ENCODE measurements at regions not wholly inside any gene's neighbourhood (a gene's known extent, or its start where the extent isn't known, plus 50 kb on each side); places are given as distances from the start of the nearest gene placed in this dataset.

DNA sequence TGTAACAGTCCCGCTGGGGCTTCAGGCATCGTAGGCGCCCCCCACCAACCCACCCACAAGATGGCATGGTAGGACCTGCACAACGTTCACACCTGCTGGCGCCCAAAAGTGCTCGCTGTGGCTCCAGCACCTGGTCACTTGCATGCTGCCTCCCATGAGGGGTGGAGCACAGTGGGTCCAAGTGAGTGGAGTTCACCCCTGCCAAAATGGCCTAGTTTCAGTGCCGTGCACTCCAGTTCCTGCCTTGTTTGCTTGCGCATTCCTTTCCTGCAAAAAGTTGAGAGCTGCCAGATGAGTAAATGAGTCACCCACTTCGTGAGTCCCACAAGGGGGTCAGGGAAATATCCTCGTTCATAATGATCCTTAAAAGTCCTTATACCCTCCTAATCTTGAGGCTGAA is 788.7 kb upstream of the DPPA4 start:
- in situ Hi-C loops (cut with HindIII; ENCODE audit: low sequenced_read_pairs) = no loop called here
- TF ChIP-seq, protein P1, sequence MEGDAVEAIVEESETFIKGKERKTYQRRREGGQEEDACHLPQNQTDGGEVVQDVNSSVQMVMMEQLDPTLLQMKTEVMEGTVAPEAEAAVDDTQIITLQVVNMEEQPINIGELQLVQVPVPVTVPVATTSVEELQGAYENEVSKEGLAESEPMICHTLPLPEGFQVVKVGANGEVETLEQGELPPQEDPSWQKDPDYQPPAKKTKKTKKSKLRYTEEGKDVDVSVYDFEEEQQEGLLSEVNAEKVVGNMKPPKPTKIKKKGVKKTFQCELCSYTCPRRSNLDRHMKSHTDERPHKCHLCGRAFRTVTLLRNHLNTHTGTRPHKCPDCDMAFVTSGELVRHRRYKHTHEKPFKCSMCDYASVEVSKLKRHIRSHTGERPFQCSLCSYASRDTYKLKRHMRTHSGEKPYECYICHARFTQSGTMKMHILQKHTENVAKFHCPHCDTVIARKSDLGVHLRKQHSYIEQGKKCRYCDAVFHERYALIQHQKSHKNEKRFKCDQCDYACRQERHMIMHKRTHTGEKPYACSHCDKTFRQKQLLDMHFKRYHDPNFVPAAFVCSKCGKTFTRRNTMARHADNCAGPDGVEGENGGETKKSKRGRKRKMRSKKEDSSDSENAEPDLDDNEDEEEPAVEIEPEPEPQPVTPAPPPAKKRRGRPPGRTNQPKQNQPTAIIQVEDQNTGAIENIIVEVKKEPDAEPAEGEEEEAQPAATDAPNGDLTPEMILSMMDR (IDR thresholded peaks at IDR 0.05; ENCODE audit: low read depth, low read length, missing control alignments) = no peak
- no peak overlapping the region for H3K4me3 ChIP-seq (ENCODE audit: low read depth, low read length)
- no peak for DNase-seq (ENCODE audit: low read depth)

DNA sequence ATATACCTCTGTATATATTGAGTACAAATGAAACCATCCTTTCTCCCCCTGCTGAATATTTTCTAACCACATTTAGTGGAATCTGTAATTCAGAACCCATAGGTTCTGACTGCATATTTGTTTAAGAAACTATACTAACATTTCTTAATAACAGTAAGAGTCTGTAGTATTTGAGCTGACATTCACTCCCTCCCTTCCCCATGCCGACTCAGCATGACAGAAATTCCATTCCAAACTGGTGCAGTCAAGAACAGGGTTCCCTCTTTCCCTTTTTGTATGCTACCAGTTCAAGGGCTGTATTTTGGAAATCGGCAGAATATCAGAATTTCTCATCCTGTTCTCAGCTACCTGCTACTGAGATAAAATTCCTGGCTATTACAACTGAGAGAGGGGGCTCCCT is 796.6 kb upstream of the DPPA4 start:
- no peak for DNase-seq (ENCODE audit: low read depth)
- H3K4me3 ChIP-seq (ENCODE audit: low read depth, low read length) = no peak overlapping the region
- TF ChIP-seq, protein P1 (IDR thresholded peaks at IDR 0.05; ENCODE audit: low read depth, low read length, missing control alignments) = no peak
- in situ Hi-C loops (cut with HindIII; ENCODE audit: low sequenced_read_pairs) = no loop called here

DNA sequence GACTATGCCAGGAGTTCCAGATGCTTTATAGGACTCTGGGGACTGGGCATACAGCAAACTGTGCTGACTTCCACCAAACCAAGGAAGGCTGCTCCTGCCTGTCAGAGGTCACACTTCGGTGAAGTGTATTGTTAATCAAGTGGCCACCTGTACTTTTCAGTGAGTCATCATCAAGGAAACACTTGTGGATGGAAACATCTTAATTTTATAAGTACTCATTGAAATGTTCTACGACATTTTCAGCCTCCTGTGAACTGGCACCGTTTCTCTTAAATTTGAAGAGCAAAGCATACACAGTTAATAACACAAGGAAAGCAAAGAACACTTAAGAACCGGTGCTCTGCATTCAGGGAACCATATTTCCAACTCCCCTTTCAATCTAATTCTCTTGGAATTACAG is 801.7 kb upstream of the DPPA4 start:
- H3K4me3 ChIP-seq (ENCODE audit: low read depth, low read length) = no peak overlapping the region
- TF ChIP-seq, protein P1 (IDR thresholded peaks at IDR 0.05; ENCODE audit: low read depth, low read length, missing control alignments) = no peak
- DNase-seq (ENCODE audit: low read depth) = no peak
- in situ Hi-C loops (cut with HindIII; ENCODE audit: low sequenced_read_pairs) = no loop called here

DNA sequence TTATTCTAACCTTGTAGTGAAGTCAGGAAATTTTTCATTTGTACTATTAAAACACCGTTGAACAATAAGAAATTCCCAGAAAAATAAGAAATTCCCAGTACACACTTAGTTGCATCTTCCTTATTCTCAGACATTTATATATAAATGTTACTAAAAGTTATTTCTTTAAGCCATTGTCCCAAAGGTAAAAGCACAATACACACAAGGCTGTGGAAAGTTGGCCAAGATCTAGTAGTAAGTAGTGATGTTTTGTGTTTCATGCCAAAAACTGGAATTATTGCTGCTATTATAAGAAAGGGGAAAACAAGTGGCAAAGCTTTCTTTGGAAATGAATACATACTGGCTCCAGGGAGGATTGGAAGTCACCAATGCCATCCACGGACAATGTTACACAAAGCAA is 802.5 kb upstream of the DPPA4 start:
- in situ Hi-C loops (cut with HindIII; ENCODE audit: low sequenced_read_pairs) = no loop called here
- TF ChIP-seq, protein P1 (IDR thresholded peaks at IDR 0.05; ENCODE audit: low read depth, low read length, missing control alignments) = no peak
- H3K4me3 ChIP-seq (ENCODE audit: low read depth, low read length) = no peak overlapping the region
- DNase-seq (ENCODE audit: low read depth) = no peak

DNA sequence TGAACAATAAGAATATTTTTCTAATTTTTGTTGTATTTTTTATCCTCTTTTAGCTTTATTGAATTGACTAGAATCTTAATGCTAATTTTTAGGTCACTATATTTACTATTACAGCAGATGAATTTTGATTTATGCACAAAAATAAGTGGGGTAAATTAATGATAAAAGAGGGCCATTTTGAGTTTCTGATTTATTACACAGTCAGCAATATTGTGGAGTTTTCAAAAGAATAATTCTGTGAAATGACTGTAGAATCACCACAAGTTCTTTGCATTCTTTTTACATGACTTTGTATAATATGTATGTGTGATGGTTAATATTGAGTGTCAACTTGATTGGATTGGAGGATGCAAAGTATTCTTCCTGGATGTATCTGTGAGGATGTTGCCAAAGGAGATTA is 812.4 kb upstream of the DPPA4 start:
- in situ Hi-C loops (cut with HindIII; ENCODE audit: low sequenced_read_pairs) = no loop called here
- no peak overlapping the region for H3K4me3 ChIP-seq (ENCODE audit: low read depth, low read length)
- TF ChIP-seq, protein P1 (IDR thresholded peaks at IDR 0.05; ENCODE audit: low read depth, low read length, missing control alignments) = no peak
- DNase-seq (ENCODE audit: low read depth) = no peak

DNA sequence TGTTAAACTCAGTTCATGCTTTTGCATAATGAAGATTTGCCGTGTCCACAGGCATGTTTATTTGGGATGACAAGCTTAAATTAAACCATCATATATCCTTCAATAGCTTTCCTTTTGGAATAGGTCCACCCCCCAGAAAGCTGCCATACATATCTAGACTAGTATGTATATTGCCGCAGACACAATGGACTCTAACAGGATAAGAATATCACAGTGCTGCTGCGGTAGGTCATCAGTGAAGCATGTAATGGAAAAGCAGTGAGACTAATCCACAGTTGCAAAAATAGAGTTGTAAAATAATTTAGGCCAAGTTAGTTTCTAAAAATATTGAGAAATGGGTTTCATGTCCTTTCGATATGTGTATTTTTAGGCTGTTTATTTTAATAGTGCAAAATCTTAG is 819.9 kb upstream of the DPPA4 start:
- TF ChIP-seq, protein P1 (IDR thresholded peaks at IDR 0.05; ENCODE audit: low read depth, low read length, missing control alignments) = no peak
- no peak for DNase-seq (ENCODE audit: low read depth)
- in situ Hi-C loops (cut with HindIII; ENCODE audit: low sequenced_read_pairs) = no loop called here
- H3K4me3 ChIP-seq (ENCODE audit: low read depth, low read length) = no peak overlapping the region

All from astrocyte of the cerebellum (primary cell).